H9 (cell line): ENCODE measurements at regions not wholly inside any gene's neighbourhood (a gene's known extent, or its start where the extent isn't known, plus 50 kb on each side); places are given as distances from the start of the nearest gene placed in this dataset.

ENCODE experiments used
- DNase-seq: peaks from one replicate; pipeline ENCODE4 v3.0.0-alpha.2; 2017
- H2AFZ ChIP-seq: one replicate; pipeline ENCODE4 v1.6.1; 2013; ENCODE audit warnings: mild to moderate bottlenecking, low read length, control low read depth, moderate library complexity
- H2AK5ac ChIP-seq: 2 replicates; pipeline ENCODE4 v1.6.1; 2013; ENCODE audit warnings: low read length, control low read depth, mixed read lengths; ENCODE audit not compliant: insufficient read length
- H2BK120ac ChIP-seq: one replicate; pipeline ENCODE4 v1.6.1; 2013; ENCODE audit warnings: low read depth, mild to moderate bottlenecking, low read length, control low read depth, inconsistent platforms; ENCODE audit not compliant: poor library complexity, severe bottlenecking
- H2BK12ac ChIP-seq: 2 replicates; pipeline ENCODE4 v1.6.1; 2013; ENCODE audit warnings: low read length, control low read depth, mixed read lengths, low read depth; ENCODE audit not compliant: insufficient read length
- H2BK15ac ChIP-seq: 2 replicates; pipeline ENCODE4 v1.6.1; 2013; ENCODE audit warnings: low read depth, low read length, control low read depth
- H2BK20ac ChIP-seq: one replicate; pipeline ENCODE4 v1.6.1; 2013; ENCODE audit warnings: low read depth, mild to moderate bottlenecking, low read length, control low read depth, inconsistent platforms; ENCODE audit not compliant: poor library complexity, severe bottlenecking
- H2BK5ac ChIP-seq: 2 replicates; pipeline ENCODE4 v1.6.1; 2013; ENCODE audit warnings: low read length, control low read depth, mixed read lengths; ENCODE audit not compliant: insufficient read length
- H3K14ac ChIP-seq: 2 replicates; pipeline ENCODE4 v1.6.1; 2013; ENCODE audit warnings: low read length, control low read depth; ENCODE audit not compliant: insufficient read depth
- H3K18ac ChIP-seq: 2 replicates; pipeline ENCODE4 v1.6.1; 2013; ENCODE audit warnings: low read depth, mild to moderate bottlenecking, mixed read lengths, low read length, control low read depth; ENCODE audit not compliant: insufficient read length
- H3K23ac ChIP-seq: 2 replicates; pipeline ENCODE4 v1.6.1; 2013; ENCODE audit warnings: low read length, control low read depth, mixed read lengths, low read depth; ENCODE audit not compliant: insufficient read length
- H3K23me2 ChIP-seq: 2 replicates; pipeline ENCODE4 v1.6.1; 2013; ENCODE audit warnings: low read depth, mild to moderate bottlenecking, mixed read lengths, low read length, control low read depth; ENCODE audit not compliant: insufficient read length, poor library complexity, severe bottlenecking
- H3K27ac ChIP-seq: 2 replicates; pipeline ENCODE4 v1.5.1; 2013; ENCODE audit warnings: low read length, control low read depth, mixed read lengths, low read depth; ENCODE audit not compliant: insufficient read length
- H3K27me3 ChIP-seq: 2 replicates; pipeline ENCODE4 v1.6.1; 2013; ENCODE audit warnings: low read length, control low read depth, inconsistent platforms; ENCODE audit not compliant: insufficient read depth
- H3K4ac ChIP-seq: 2 replicates; pipeline ENCODE4 v1.6.1; 2013; ENCODE audit warnings: low read depth, mild to moderate bottlenecking, control low read depth, inconsistent platforms, low read length, moderate library complexity
- H3K4me1 ChIP-seq: 2 replicates; pipeline ENCODE4 v1.6.1; 2013; ENCODE audit warnings: low read length, control low read depth, inconsistent platforms; ENCODE audit not compliant: insufficient read depth
- H3K4me2 ChIP-seq: 2 replicates; pipeline ENCODE4 v1.6.1; 2013; ENCODE audit warnings: low read length, control low read depth, mixed read lengths; ENCODE audit not compliant: insufficient read length, insufficient read depth
- H3K56ac ChIP-seq: 2 replicates; pipeline ENCODE4 v1.6.1; 2013; ENCODE audit warnings: low read depth, mild to moderate bottlenecking, mixed read lengths, low read length, control low read depth; ENCODE audit not compliant: insufficient read length
- H3K79me1 ChIP-seq: 2 replicates; pipeline ENCODE4 v1.6.1; 2013; ENCODE audit warnings: low read depth, mild to moderate bottlenecking, moderate library complexity, low read length, control low read depth, inconsistent platforms; ENCODE audit not compliant: insufficient read depth, poor library complexity, severe bottlenecking
- H3K79me2 ChIP-seq: 2 replicates; pipeline ENCODE4 v1.6.1; 2013; ENCODE audit warnings: low read length, control low read depth, inconsistent platforms; ENCODE audit not compliant: insufficient read depth
- H3K9ac ChIP-seq: 2 replicates; pipeline ENCODE4 v1.6.1; 2013; ENCODE audit warnings: low read length, control low read depth, mixed read lengths; ENCODE audit not compliant: insufficient read length; ENCODE audit errors: extremely low read depth
- H3K9me3 ChIP-seq: one replicate; pipeline ENCODE4 v1.6.1; 2013; ENCODE audit warnings: low read depth, low read length, inconsistent platforms; ENCODE audit not compliant: control insufficient read depth
- H3T11ph ChIP-seq: one replicate; pipeline ENCODE4 v1.6.1; 2013; ENCODE audit warnings: mild to moderate bottlenecking, low read length, control low read depth, inconsistent platforms
- H4K20me1 ChIP-seq: one replicate; pipeline ENCODE4 v1.6.1; 2013; ENCODE audit not compliant: control insufficient read depth, insufficient read length, insufficient read depth
- H4K5ac ChIP-seq: 2 replicates; pipeline ENCODE4 v1.6.1; 2013; ENCODE audit warnings: low read depth, mild to moderate bottlenecking, mixed read lengths, low read length, control low read depth; ENCODE audit not compliant: insufficient read length
- H4K8ac ChIP-seq: replicated peaks from 2 replicates; pipeline ENCODE4 v1.6.1; 2013; ENCODE audit warnings: low read length, control low read depth, mixed read lengths, low read depth; ENCODE audit not compliant: insufficient read length
- H4K91ac ChIP-seq: 2 replicates; pipeline ENCODE4 v1.6.1; 2013; ENCODE audit warnings: low read depth, mild to moderate bottlenecking, moderate library complexity, mixed read lengths, low read length, control low read depth; ENCODE audit not compliant: insufficient read length
- H3K27ac Mint-ChIP-seq, 3 experiments: 2 replicates in 2 of 3; 3 replicates in 1 of 3; pipeline ENCODE4 v1.8.0; 2020 to 2021; ENCODE audit warnings: mixed read lengths in 3 of 3, mild to moderate bottlenecking in 1 of 3, moderate library complexity in 1 of 3
- H3K27me3 Mint-ChIP-seq: 2 replicates; pipeline ENCODE4 v1.8.0; 2021; ENCODE audit warnings: low read depth, mild to moderate bottlenecking, moderate library complexity, mixed read lengths
- H3K36me3 Mint-ChIP-seq, 3 experiments: 2 replicates in 2 of 3; 3 replicates in 1 of 3; pipeline ENCODE4 v1.8.0; 2020 to 2021; ENCODE audit warnings: low read depth in 3 of 3, mixed read lengths in 3 of 3; ENCODE audit not compliant: insufficient read depth in 1 of 3
- H3K4me1 Mint-ChIP-seq, 2 experiments: 2 replicates each; pipeline ENCODE4 v1.8.0; 2020; ENCODE audit warnings: mixed read lengths in 2 of 2
- H3K4me3 Mint-ChIP-seq, 2 experiments: 2 replicates in 1 of 2; 3 replicates in 1 of 2; pipeline ENCODE4 v1.8.0; 2020 to 2021; ENCODE audit warnings: mild to moderate bottlenecking in 2 of 2, mixed read lengths in 2 of 2, moderate library complexity in 1 of 2
- H3K9me3 Mint-ChIP-seq, 2 experiments: 2 replicates in 1 of 2; 3 replicates in 1 of 2; pipeline ENCODE4 v1.8.0; 2020; ENCODE audit warnings: mild to moderate bottlenecking in 2 of 2, mixed read lengths in 2 of 2, moderate library complexity in 1 of 2
- CTCF ChIP-seq: fragments of 200-600 bp; sonication (generic); conservative IDR thresholded peaks from 3 replicates; pipeline ENCODE4 v1.8.0; 2021; ENCODE audit warnings: antibody characterized with exemption, mild to moderate bottlenecking
- WGBS: extraction: QIAGEN DNeasy Blood & Tissue Kit; methylation state at CpG from one replicate; pipeline ENCODE4 v1.1.7; 2013; ENCODE audit warnings: missing lambda C conversion rate, low lambda C conversion rate, mixed read lengths; ENCODE audit not compliant: insufficient read length; ENCODE audit errors: extremely low coverage; 5-methylcytosine and 5-hydroxymethylcytosine counted together

- H4K91ac ChIP-seq, result no peak overlapping the region
- Mint-ChIP-seq H3K36me3 (no peaks in the 10 kb centered on the region), H3K27me3 (peaks cover 2% of the 10 kb centered on the region; the same call in 1 of the 2 replicates), H3K4me1 (peaks cover 6 to 9% of the 10 kb centered on the region in 2 experiments; a peak in 2 of 4 replicates), H3K9me3 (no peaks in the 10 kb centered on the region), H3K4me3 (no peak overlapping the region; a peak in 1 of 5 replicates), H3K27ac (no peak overlapping the region; a peak in 2 of 7 replicates)
- no peak overlapping the region for H2BK20ac ChIP-seq
- no peaks in the 10 kb centered on the region for H3K79me2 ChIP-seq
- H2AFZ ChIP-seq, result no peak overlapping the region
- no peak overlapping the region for H3K9ac ChIP-seq
- H3K4ac ChIP-seq, result no peak overlapping the region
- no peak overlapping the region for H3K4me2 ChIP-seq
- H3K4me1 ChIP-seq, result no peaks in the 10 kb centered on the region
- H3K27me3 ChIP-seq, result no peaks in the 10 kb centered on the region
- no peak overlapping the region for H3K56ac ChIP-seq
- H3K27ac ChIP-seq, result no peak overlapping the region
- no peak overlapping the region for H4K8ac ChIP-seq
- TF ChIP-seq CTCF, result no peak
- no peak overlapping the region for H2BK15ac ChIP-seq
- no peak overlapping the region for H3T11ph ChIP-seq
- H3K14ac ChIP-seq, result no peak overlapping the region
- H2BK5ac ChIP-seq, result no peak overlapping the region
- no peak overlapping the region for H3K18ac ChIP-seq
- no peak overlapping the region for H2AK5ac ChIP-seq
- H3K23me2 ChIP-seq, result no peaks in the 10 kb centered on the region
- H4K5ac ChIP-seq, result no peak overlapping the region
- H3K79me1 ChIP-seq, result no peaks in the 10 kb centered on the region
- H2BK120ac ChIP-seq, result no peak overlapping the region
- no peak overlapping the region for H2BK12ac ChIP-seq
- H4K20me1 ChIP-seq, result no peaks in the 10 kb centered on the region
- WGBS, result no CpG with 5 or more reads among the region's 4 CpGs
- H3K9me3 ChIP-seq, result no peaks in the 10 kb centered on the region
- DNase-seq, result no peak
- H3K23ac ChIP-seq, result no peak overlapping the region
Measured at GRCh38 chr7:24133691-24134090, 150.3 kb upstream of the NPY start.
